ENCODE measurements at regions not wholly inside any gene's neighbourhood (a gene's known extent, or its start where the extent isn't known, plus 50 kb on each side); places are given as distances from the start of the nearest gene placed in this dataset.
"Not testable (repeated sequence)": the region's sequence is repeated elsewhere in the genome, so short reads cannot be mapped to it uniquely, and the experiment has no call there.

- intact Hi-C loops (cut with DNase I): loop anchor here in 1 of 10 donors (10.0 kb wide), 1 partner anchor 55 kb away; no protein-coding TSS in a partner anchor
- H3K27me3 ChIP-seq: peaks cover 0 to 15% (median 5%) of the 10 kb centered on the region in 7 donors
- H3K9me3 ChIP-seq, H3K36me3 ChIP-seq, H3K4me1 ChIP-seq, H3K4me3 ChIP-seq, DNase-seq, H3K27ac ChIP-seq: not testable (repeated sequence)
- ATAC-seq: peak in 2 of 8 donors; percentile 13 to 20
- 70 to 71% methylated on average over 2 of the region's 2 CpGs for WGBS, 2 donors
These were observed 292.0 kb downstream of the GOLGA6L6 start for GRCh38 chr15:20249677-20249970.

- WGBS, 2 donors: 77 to 81% methylated on average over 4 of the region's 4 CpGs
- not testable (repeated sequence) for H3K36me3 ChIP-seq, H3K27ac ChIP-seq, DNase-seq, H3K4me3 ChIP-seq, H3K9me3 ChIP-seq, H3K4me1 ChIP-seq
- ATAC-seq: peak in 1 of 8 donors; percentile 11
- peaks cover 0 to 19% (median 5%) of the 10 kb centered on the region in 7 donors for H3K27me3 ChIP-seq
- intact Hi-C loops (cut with DNase I): loop anchor here in 1 of 10 donors (10.0 kb wide), 1 partner anchor 56 kb away; no protein-coding TSS in a partner anchor
These were observed 293.2 kb downstream of the GOLGA6L6 start for GRCh38 chr15:20248434-20248833.

GRCh38 chr15:20247137-20247536, 294.5 kb downstream of the GOLGA6L6 start:
- not testable (repeated sequence) for DNase-seq, H3K27ac ChIP-seq, H3K36me3 ChIP-seq, H3K4me1 ChIP-seq, H3K4me3 ChIP-seq, ATAC-seq
- WGBS, 2 donors: 62 to 66% methylated on average over 6 of the region's 6 CpGs
- Histone ChIP-seq H3K9me3 (peaks cover 0 to 15% (median 0%) of the 10 kb centered on the region in 11 donors), H3K27me3 (peaks cover 0 to 24% (median 5%) of the 10 kb centered on the region in 7 donors)
- intact Hi-C loops (cut with DNase I): loop anchor here in 1 of 10 donors (10.0 kb wide), 1 partner anchor 58 kb away; no protein-coding TSS in a partner anchor

GRCh38 chr15:20246624-20247023, 295.0 kb downstream of the GOLGA6L6 start:
- DNase-seq, ATAC-seq: not testable (repeated sequence)
- 65 to 68% methylated on average over 8 of the region's 8 CpGs for WGBS, 2 donors

GRCh38 chr15:20245856-20246255, 295.7 kb downstream of the GOLGA6L6 start:
- not testable (repeated sequence) for H3K4me1 ChIP-seq, ATAC-seq, H3K27ac ChIP-seq, H3K36me3 ChIP-seq, H3K4me3 ChIP-seq, DNase-seq
- intact Hi-C loops (cut with DNase I): loop anchor here in 1 of 10 donors (10.0 kb wide), 1 partner anchor 59 kb away; no protein-coding TSS in a partner anchor
- WGBS, 2 donors: 70 to 71% methylated on average over 3 of the region's 3 CpGs
- Histone ChIP-seq H3K9me3 (peaks cover 0 to 21% (median 0%) of the 10 kb centered on the region in 11 donors), H3K27me3 (peaks cover 0 to 24% (median 5%) of the 10 kb centered on the region in 7 donors)

More at GRCh38 chr15:20246624-20247023, 295.0 kb downstream of the GOLGA6L6 start:
- peaks cover 0 to 24% (median 5%) of the 10 kb centered on the region in 7 donors for H3K27me3 ChIP-seq
- peaks cover 0 to 20% (median 0%) of the 10 kb centered on the region in 11 donors for H3K9me3 ChIP-seq
- not testable (repeated sequence) for H3K4me3 ChIP-seq, H3K4me1 ChIP-seq, H3K36me3 ChIP-seq, H3K27ac ChIP-seq
- intact Hi-C loops (cut with DNase I): loop anchor here in 1 of 10 donors (10.0 kb wide), 1 partner anchor 58 kb away; no protein-coding TSS in a partner anchor

GRCh38 chr15:20244792-20245191, 296.8 kb downstream of the GOLGA6L6 start:
- peak in 3 of 8 donors; percentile 11 to 34 (median 15) for ATAC-seq
- intact Hi-C loops (cut with DNase I): loop anchor here in 1 of 10 donors (10.0 kb wide), 1 partner anchor 60 kb away; no protein-coding TSS in a partner anchor
- not testable (repeated sequence) for H3K27ac ChIP-seq, H3K4me1 ChIP-seq, H3K4me3 ChIP-seq, H3K36me3 ChIP-seq, DNase-seq
- H3K9me3 ChIP-seq: peaks cover 0 to 24% (median 0%) of the 10 kb centered on the region in 11 donors
- peaks cover 0 to 24% (median 5%) of the 10 kb centered on the region in 7 donors for H3K27me3 ChIP-seq
- 80 to 81% methylated on average over 17 of the region's 17 CpGs for WGBS, 2 donors

- not testable (repeated sequence) for DNase-seq, H3K27ac ChIP-seq, H3K36me3 ChIP-seq, H3K4me3 ChIP-seq, ATAC-seq, H3K4me1 ChIP-seq
- 66 to 67% methylated on average over 12 of the region's 12 CpGs for WGBS, 2 donors
- Histone ChIP-seq H3K9me3 (peaks cover 0 to 26% (median 0%) of the 10 kb centered on the region in 11 donors), H3K27me3 (peaks cover 0 to 28% (median 0%) of the 10 kb centered on the region in 7 donors)
- intact Hi-C loops (cut with DNase I): loop anchor here in 1 of 10 donors (10.0 kb wide), 1 partner anchor 61 kb away; no protein-coding TSS in a partner anchor
These were observed 297.9 kb downstream of the GOLGA6L6 start for GRCh38 chr15:20243486-20244240.

GRCh38 chr15:20240366-20240917, 301.2 kb downstream of the GOLGA6L6 start:
- whole genome bisulfite sequencing, 2 donors: 77 to 81% methylated on average over 14 of the region's 14 CpGs
- H3K36me3 ChIP-seq, H3K4me1 ChIP-seq, H3K27ac ChIP-seq, H3K4me3 ChIP-seq, ATAC-seq, DNase-seq: not testable (repeated sequence)
- Histone ChIP-seq H3K9me3 (peaks cover 0 to 31% (median 0%) of the 10 kb centered on the region in 11 donors), H3K27me3 (peaks cover 0 to 28% (median 0%) of the 10 kb centered on the region in 7 donors)
- intact Hi-C loops (cut with DNase I): loop anchor here in 1 of 10 donors (10.0 kb wide), 1 partner anchor 64 kb away; no protein-coding TSS in a partner anchor

GRCh38 chr15:20239186-20239585, 302.4 kb downstream of the GOLGA6L6 start:
- Histone ChIP-seq H3K27me3 (peaks cover 0 to 20% (median 0%) of the 10 kb centered on the region in 7 donors), H3K9me3 (peaks cover 0 to 31% (median 0%) of the 10 kb centered on the region in 11 donors)
- H3K4me1 ChIP-seq; H3K27ac ChIP-seq; intact Hi-C loops (cut with DNase I); DNase-seq; ATAC-seq; H3K36me3 ChIP-seq; H3K4me3 ChIP-seq: not testable (repeated sequence)
- WGBS, 2 donors: 74 to 80% methylated on average over 4 of the region's 4 CpGs

- H3K4me1 ChIP-seq; intact Hi-C loops (cut with DNase I); H3K36me3 ChIP-seq; DNase-seq; ATAC-seq; H3K27ac ChIP-seq; H3K4me3 ChIP-seq: not testable (repeated sequence)
- peaks cover 0 to 20% (median 0%) of the 10 kb centered on the region in 7 donors for H3K27me3 ChIP-seq
- WGBS, 2 donors: 64 to 66% methylated on average over 13 of the region's 13 CpGs
- peaks cover 0 to 21% (median 0%) of the 10 kb centered on the region in 11 donors for H3K9me3 ChIP-seq
These were observed 304.2 kb downstream of the GOLGA6L6 start for GRCh38 chr15:20237256-20238020.
